ENCODE measurements at regions not wholly inside any gene's neighbourhood (a gene's known extent, or its start where the extent isn't known, plus 50 kb on each side); places are given as distances from the start of the nearest gene placed in this dataset.

DNA sequence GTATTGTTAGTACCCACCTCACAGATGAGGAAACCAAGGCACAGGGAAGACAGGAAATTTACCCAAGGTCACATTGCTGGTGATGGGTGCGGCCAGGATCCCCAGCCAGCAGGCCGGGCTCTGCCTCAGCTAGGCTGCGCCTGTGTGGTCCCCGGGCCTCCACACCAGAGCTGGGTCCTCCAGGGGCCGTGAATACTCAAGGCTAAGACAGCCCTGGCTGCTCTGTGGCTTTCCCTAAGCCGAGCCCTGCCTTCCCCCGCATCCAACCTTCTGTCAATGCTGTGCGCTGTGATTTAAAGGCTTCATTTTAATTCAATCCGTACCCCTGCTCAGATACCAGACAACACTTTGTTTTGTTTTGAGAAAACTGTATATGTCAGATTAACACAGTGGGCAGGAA, 246.7 kb downstream of the TTLL2 start:
- TF ChIP-seq CTCF (IDR thresholded peaks at IDR 0.05; ENCODE audit: low read depth, low read length, missing control alignments) = no peak
- Histone ChIP-seq H3K36me3 (replicated peaks) (no peaks in the 10 kb centered on the region), H3K27me3 (replicated peaks) (no peaks in the 10 kb centered on the region), H3K27ac (no peak overlapping the region), H3K4me3 (ENCODE audit: low read depth, low read length) (no peak overlapping the region)
- DNase-seq = no peak
- in situ Hi-C loops (cut with HindIII; ENCODE audit: low pct_ligation_motif_present, low sequenced_read_pairs) = no loop called here

DNA sequence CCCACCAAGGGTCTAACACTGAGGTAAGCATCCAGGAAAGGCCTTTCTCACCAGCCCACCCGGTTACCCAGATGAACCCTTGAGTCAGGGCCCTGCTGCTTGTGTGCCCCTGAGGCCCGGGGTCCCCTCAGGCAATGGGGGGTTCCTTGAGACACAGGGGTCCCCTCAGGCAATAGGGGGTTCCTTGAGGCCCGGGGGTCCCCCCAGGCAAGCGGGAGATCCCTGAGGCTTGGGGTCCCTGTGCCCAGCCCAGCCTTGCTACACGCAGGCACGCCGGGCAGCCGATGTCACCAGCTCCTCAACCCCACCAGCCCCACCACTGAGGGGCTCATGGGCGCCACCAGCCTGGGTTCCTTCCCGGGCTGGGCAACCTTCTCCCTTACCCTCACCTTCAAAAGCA, 247.2 kb downstream of the TTLL2 start:
- H3K36me3 ChIP-seq (replicated peaks) = no peaks in the 10 kb centered on the region
- H3K27ac ChIP-seq = no peak overlapping the region
- in situ Hi-C loops (cut with HindIII; ENCODE audit: low pct_ligation_motif_present, low sequenced_read_pairs) = no loop called here
- H3K4me3 ChIP-seq (ENCODE audit: low read depth, low read length) = no peak overlapping the region
- DNase-seq = no peak
- TF ChIP-seq CTCF (IDR thresholded peaks at IDR 0.05; ENCODE audit: low read depth, low read length, missing control alignments) = no peak
- no peaks in the 10 kb centered on the region for H3K27me3 ChIP-seq (replicated peaks)

DNA sequence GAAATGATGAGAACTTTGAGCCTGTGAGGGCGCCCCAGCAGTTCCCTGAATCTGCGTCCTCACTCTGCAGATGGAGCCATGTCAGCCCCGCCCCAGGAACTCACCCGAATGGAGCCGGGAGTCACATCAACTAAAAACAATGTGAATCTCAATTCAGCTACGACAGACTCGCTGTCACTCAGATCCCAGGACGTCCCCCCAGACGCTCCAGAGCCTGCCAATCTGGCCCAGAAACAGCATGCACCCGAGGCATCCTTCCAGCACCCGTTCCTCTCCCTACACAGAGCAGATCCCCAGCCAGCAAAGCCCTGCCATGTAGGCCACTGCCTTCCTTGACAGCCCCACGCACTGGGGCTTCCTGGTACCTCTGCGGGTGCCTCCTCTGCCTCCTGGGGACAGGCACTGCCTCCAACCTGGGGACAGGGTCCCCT, 248.0 kb downstream of the TTLL2 start:
- in situ Hi-C loops (cut with HindIII; ENCODE audit: low pct_ligation_motif_present, low sequenced_read_pairs) = no loop called here
- no peaks in the 10 kb centered on the region for H3K27me3 ChIP-seq (replicated peaks)
- no peaks in the 10 kb centered on the region for H3K36me3 ChIP-seq (replicated peaks)
- no peak overlapping the region for H3K4me3 ChIP-seq (ENCODE audit: low read depth, low read length)
- TF ChIP-seq CTCF (IDR thresholded peaks at IDR 0.05; ENCODE audit: low read depth, low read length, missing control alignments) = no peak
- DNase-seq = no peak
- no peak overlapping the region for H3K27ac ChIP-seq

DNA sequence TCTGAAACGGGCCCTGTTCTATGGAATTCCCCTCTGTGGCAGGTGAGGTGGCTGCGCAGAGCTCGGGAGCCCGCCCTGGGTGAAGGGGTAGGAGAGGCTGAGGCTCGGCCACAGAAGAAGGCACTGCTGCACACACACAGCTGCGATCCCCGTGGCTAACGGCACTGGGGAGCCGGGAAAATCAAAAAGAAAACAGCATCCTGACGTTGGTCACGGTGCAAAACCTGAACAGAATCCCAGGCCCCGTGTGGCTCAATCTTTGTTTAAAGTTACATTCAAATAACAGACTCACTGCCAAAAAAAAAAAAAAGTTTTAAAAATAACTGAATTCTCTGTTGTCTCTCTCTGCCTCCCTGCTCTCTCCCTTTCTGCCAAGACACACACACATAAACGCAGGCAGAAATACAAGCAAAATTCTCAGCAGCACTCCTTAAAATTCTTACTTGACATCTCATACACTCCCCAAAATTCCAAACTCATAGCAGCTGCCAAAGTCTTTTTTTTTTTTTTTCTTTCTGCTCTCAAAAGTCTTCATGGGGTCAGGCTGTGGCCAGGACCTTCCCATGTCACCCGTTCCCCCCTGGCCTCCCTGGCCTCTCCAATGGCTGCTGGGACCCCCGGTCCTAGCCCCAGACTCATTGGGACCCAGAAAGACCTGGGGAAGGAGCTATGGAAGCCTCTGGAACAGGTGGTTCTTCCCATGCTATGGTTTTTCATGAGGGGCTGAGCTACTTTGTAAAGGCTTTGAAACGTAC, 248.8 kb downstream of the TTLL2 start:
- DNase-seq = no peak
- TF ChIP-seq CTCF (IDR thresholded peaks at IDR 0.05; ENCODE audit: low read depth, low read length, missing control alignments) = no peak
- Histone ChIP-seq H3K27ac (no peak overlapping the region), H3K4me3 (ENCODE audit: low read depth, low read length) (no peak overlapping the region), H3K27me3 (replicated peaks) (no peaks in the 10 kb centered on the region), H3K36me3 (replicated peaks) (no peaks in the 10 kb centered on the region)
- in situ Hi-C loops (cut with HindIII; ENCODE audit: low pct_ligation_motif_present, low sequenced_read_pairs) = no loop called here

- in situ Hi-C loops (cut with HindIII; ENCODE audit: low pct_ligation_motif_present, low sequenced_read_pairs) = no loop called here
- H3K27ac ChIP-seq = no peak overlapping the region
- no peaks in the 10 kb centered on the region for H3K36me3 ChIP-seq (replicated peaks)
- no peak for TF ChIP-seq CTCF (IDR thresholded peaks at IDR 0.05; ENCODE audit: low read depth, low read length, missing control alignments)
- no peak overlapping the region for H3K4me3 ChIP-seq (ENCODE audit: low read depth, low read length)
- no peaks in the 10 kb centered on the region for H3K27me3 ChIP-seq (replicated peaks)
- no peak for DNase-seq
Observed at GRCh38 chr6:167574431-167575151, 249.7 kb downstream of the TTLL2 start.

All from brain microvascular endothelial cell (primary cell).